B cell (primary cell): ENCODE measurements at regions not wholly inside any gene's neighbourhood (a gene's known extent, or its start where the extent isn't known, plus 50 kb on each side); places are given as distances from the start of the nearest gene placed in this dataset.

Experiments
- ATAC-seq: fragments of 200-7000 bp; cut with Tn5 transposase; one replicate; pipeline ENCODE4 v1.10.0; 2021; ENCODE audit warnings: low read depth, mild to moderate bottlenecking, moderate number of reproducible peaks, moderate library complexity
- CTCF ChIA-PET: fragments of 350-600 bp; sonication (Branson Sonifier 250); formaldehyde crosslinking; loops from one replicate; lab custom pipeline; 2021; ENCODE audit warnings: antibody characterized with exemption, inconsistent platforms; lab: Charles Lee
- POLR2A ChIA-PET: fragments of 350-600 bp; sonication (Branson Sonifier 250); formaldehyde crosslinking; loops from one replicate; lab custom pipeline; 2021; ENCODE audit warnings: antibody characterized with exemption; lab: Charles Lee
- DNase-seq: peaks from one replicate; pipeline ENCODE4 v3.0.0; 2013
- H2AFZ ChIP-seq: 2 replicates; pipeline ENCODE4 v1.6.1; 2012; ENCODE audit warnings: mild to moderate bottlenecking, low read depth, low read length; ENCODE audit not compliant: insufficient read depth, poor library complexity, severe bottlenecking
- H3K27ac ChIP-seq, 2 donors: 1 replicate in 1 of 2; 2 replicates in 1 of 2; pipeline ENCODE4 v1.5.1; 2012 to 2013; ENCODE audit warnings: low read length in 2 of 2, mild to moderate bottlenecking in 2 of 2, moderate library complexity in 1 of 2
- H3K27me3 ChIP-seq, 4 experiments: fragments of 200-600 bp in 1 of 4; sonication (generic) in 1 of 4; replicated peaks in 1 of 4; 1 replicate in 2 of 4; 2 replicates in 2 of 4; pipeline versions ENCODE4 v1.6.1 to v1.7.0; 2013 to 2016; ENCODE audit warnings: low read length in 3 of 4, mild to moderate bottlenecking in 2 of 4, mixed read lengths in 1 of 4, moderate library complexity in 1 of 4; ENCODE audit not compliant: insufficient read depth in 4 of 4, control insufficient read depth in 3 of 4; ENCODE audit errors: control extremely low read depth in 1 of 4
- H3K36me3 ChIP-seq, 2 experiments: replicated peaks in 1 of 2; 1 replicate in 1 of 2; 2 replicates in 1 of 2; pipeline versions ENCODE4 v1.6.1 to v1.7.1; 2013; ENCODE audit warnings: low read length in 1 of 2; ENCODE audit not compliant: insufficient read depth in 2 of 2, control insufficient read depth in 1 of 2; ENCODE audit errors: control extremely low read depth in 1 of 2, extremely low read depth in 1 of 2
- H3K4me1 ChIP-seq, 2 donors: fragments of 200-600 bp in 1 of 2; sonication (generic) in 1 of 2; 1 replicate in 1 of 2; 2 replicates in 1 of 2; pipeline versions ENCODE4 v1.5.1 to v1.6.1; 2013 to 2017; ENCODE audit warnings: low read length in 2 of 2; ENCODE audit not compliant: control insufficient read depth in 2 of 2, insufficient read depth in 2 of 2
- H3K4me2 ChIP-seq: replicated peaks from 2 replicates; pipeline ENCODE3; 2012; ENCODE audit warnings: mild to moderate bottlenecking, low read depth, low read length; ENCODE audit not compliant: poor library complexity, severe bottlenecking
- H3K4me3 ChIP-seq, 5 experiments: fragments of 200-600 bp in 1 of 5; sonication (generic) in 1 of 5; 1 replicate in 3 of 5; 2 replicates in 2 of 5; pipeline versions ENCODE4 v1.5.1 to v1.7.0; 2011 to 2016; ENCODE audit warnings: low read length in 4 of 5, mild to moderate bottlenecking in 4 of 5, low read depth in 2 of 5, control low read depth in 1 of 5, moderate library complexity in 1 of 5; ENCODE audit not compliant: insufficient read depth in 1 of 5; ENCODE audit errors: control extremely low read depth in 1 of 5, extremely low read depth in 1 of 5
- H3K79me2 ChIP-seq: fragments of 200-600 bp; sonication (generic); one replicate; pipeline ENCODE4 v1.6.0; 2016; ENCODE audit warnings: low read length; ENCODE audit not compliant: control insufficient read depth, insufficient read depth
- H3K9ac ChIP-seq: fragments of 200-600 bp; sonication (generic); 2 replicates; pipeline ENCODE4 v1.6.1; 2017; ENCODE audit warnings: mild to moderate bottlenecking, low read length, moderate library complexity
- H3K9me3 ChIP-seq, 3 donors: one replicate each; pipeline versions ENCODE4 v1.6.1 to v1.7.1; 2013; ENCODE audit warnings: low read length in 2 of 3; ENCODE audit not compliant: control insufficient read depth in 2 of 3, insufficient read depth in 1 of 3; ENCODE audit errors: control extremely low read depth in 1 of 3
- H4K20me1 ChIP-seq: 2 replicates; pipeline ENCODE4 v1.6.0; 2012; ENCODE audit warnings: mild to moderate bottlenecking, low read length; ENCODE audit not compliant: insufficient read depth, control insufficient read depth, poor library complexity, severe bottlenecking
- H3K27ac Mint-ChIP-seq: one replicate; pipeline ENCODE4 v1.8.0; 2021; ENCODE audit warnings: mixed read lengths
- H3K27me3 Mint-ChIP-seq: one replicate; pipeline ENCODE4 v1.8.0; 2021; ENCODE audit warnings: mixed read lengths
- H3K4me1 Mint-ChIP-seq: one replicate; pipeline ENCODE4 v1.8.0; 2021; ENCODE audit warnings: mixed read lengths
- H3K4me3 Mint-ChIP-seq: one replicate; pipeline ENCODE4 v1.8.0; 2021; ENCODE audit warnings: mixed read lengths
- H3K9me3 Mint-ChIP-seq: one replicate; pipeline ENCODE4 v1.8.0; 2022; ENCODE audit warnings: mixed read lengths; ENCODE audit not compliant: insufficient read depth
- CTCF ChIP-seq: fragments of 200-600 bp; IDR thresholded peaks from one replicate; pipeline ENCODE4 v1.8.0; 2022; ENCODE audit warnings: antibody characterized with exemption, mild to moderate bottlenecking
- EZH2 ChIP-seq: IDR thresholded peaks from 2 replicates; pipeline ENCODE4 v1.6.1; 2012; ENCODE audit warnings: borderline replicate concordance, low read depth, mild to moderate bottlenecking, moderate library complexity, low read length; ENCODE audit not compliant: insufficient read depth, poor library complexity, severe bottlenecking
- WGBS: methylation state at CpG from one replicate; pipeline ENCODE4 v1.1.5; 2013; ENCODE audit warnings: missing lambda C conversion rate; ENCODE audit not compliant: insufficient coverage; 5-methylcytosine and 5-hydroxymethylcytosine counted together
- intact Hi-C: fragments of 100-400 bp; cut with micrococcal nuclease; formaldehyde crosslinking; loops from one replicate; pipeline ENCODE4 v1.10.0; 2022

- no peak overlapping the region for H3K9ac ChIP-seq
- H3K36me3 ChIP-seq: no peaks in the 10 kb centered on the region
- no peak overlapping the region for H2AFZ ChIP-seq
- 100% methylated on average over 1 of the region's 5 CpGs for WGBS
- H3K4me2 ChIP-seq: no peak overlapping the region
- no peaks in the 10 kb centered on the region for H3K4me1 ChIP-seq
- POLR2A ChIA-PET: no interaction called here
- no peaks in the 10 kb centered on the region for H3K27me3 ChIP-seq
- Mint-ChIP-seq H3K27ac (no peak overlapping the region), H3K27me3 (no peaks in the 10 kb centered on the region), H3K9me3 (no peaks in the 10 kb centered on the region), H3K4me1 (no peaks in the 10 kb centered on the region), H3K4me3 (no peak overlapping the region)
- no peaks in the 10 kb centered on the region for H4K20me1 ChIP-seq
- no peak for TF ChIP-seq CTCF
- no peak for TF ChIP-seq EZH2
- no peak for ATAC-seq
- intact Hi-C loops: no loop called here
- no peak overlapping the region for H3K27ac ChIP-seq
- no peak overlapping the region for H3K4me3 ChIP-seq
- DNase-seq: no peak
- CTCF ChIA-PET: no interaction called here
- no peaks in the 10 kb centered on the region for H3K9me3 ChIP-seq
- no peaks in the 10 kb centered on the region for H3K79me2 ChIP-seq
These were observed 119.9 kb downstream of the GPR37 start for GRCh38 chr7:124645704-124646103.

- no peaks in the 10 kb centered on the region for H3K27me3 Mint-ChIP-seq
- H3K4me1 Mint-ChIP-seq: no peaks in the 10 kb centered on the region
- Histone ChIP-seq H3K4me1 (no peaks in the 10 kb centered on the region), H3K79me2 (no peaks in the 10 kb centered on the region), H3K9ac (no peak overlapping the region), H3K36me3 (no peaks in the 10 kb centered on the region), H3K4me3 (no peak overlapping the region), H4K20me1 (no peaks in the 10 kb centered on the region), H3K4me2 (no peak overlapping the region), H3K9me3 (no peaks in the 10 kb centered on the region), H3K27ac (no peak overlapping the region), H2AFZ (no peak overlapping the region), H3K27me3 (no peaks in the 10 kb centered on the region)
- intact Hi-C loops: no loop called here
- H3K27ac Mint-ChIP-seq: no peak overlapping the region
- no peak for DNase-seq
- ATAC-seq: no peak
- ChIA-PET CTCF (no interaction called here), POLR2A (no interaction called here)
- no peak for TF ChIP-seq EZH2
- H3K4me3 Mint-ChIP-seq: no peak overlapping the region
- H3K9me3 Mint-ChIP-seq: no peaks in the 10 kb centered on the region
These were observed 122.2 kb downstream of the GPR37 start for GRCh38 chr7:124643311-124643811.
